Psoas muscle (tissue), 7 donors: ENCODE measurements at regions not wholly inside any gene's neighbourhood (a gene's known extent, or its start where the extent isn't known, plus 50 kb on each side); places are given as distances from the start of the nearest gene placed in this dataset.
"Not testable (repeated sequence)": the region's sequence is repeated elsewhere in the genome, so short reads cannot be mapped to it uniquely, and the experiment has no call there.

ENCODE experiments used
- ATAC-seq, 4 donors: fragments of 200-7000 bp; cut with Tn5 transposase; one replicate each; pipeline ENCODE4 v1.9.1; 2020; ENCODE audit warnings: moderate library complexity in 3 of 4, mild to moderate bottlenecking in 2 of 4
- DNase-seq, 2 donors: peaks; one replicate each; pipeline ENCODE4 v3.0.0-alpha.2; 2020
- H3K27ac ChIP-seq: fragments of 200-600 bp; one replicate; pipeline ENCODE4 v1.8.0; 2022
- H3K27me3 ChIP-seq, 3 donors: fragments of 200-600 bp in 1 of 3; one replicate each; pipeline versions ENCODE4 v1.6.1 to v1.8.0; 2013 to 2022; ENCODE audit warnings: low read length in 2 of 3, mild to moderate bottlenecking in 2 of 3, moderate library complexity in 1 of 3; ENCODE audit not compliant: insufficient read depth in 3 of 3
- H3K36me3 ChIP-seq, 2 donors: fragments of 200-600 bp in 1 of 2; one replicate each; pipeline versions ENCODE4 v1.6.1 to v1.8.0; 2013 to 2022; ENCODE audit warnings: low read depth in 1 of 2, mild to moderate bottlenecking in 1 of 2, moderate library complexity in 1 of 2; ENCODE audit not compliant: insufficient read depth in 1 of 2
- H3K4me1 ChIP-seq: fragments of 200-600 bp; one replicate; pipeline ENCODE4 v1.8.0; 2022
- H3K4me3 ChIP-seq: fragments of 200-600 bp; one replicate; pipeline ENCODE4 v1.8.0; 2022; ENCODE audit warnings: mild to moderate bottlenecking
- H3K9me3 ChIP-seq: fragments of 200-600 bp; one replicate; pipeline ENCODE4 v1.8.0; 2022
- CTCF ChIP-seq: fragments of 200-600 bp; IDR thresholded peaks from one replicate; pipeline ENCODE4 v1.8.0; 2022; ENCODE audit warnings: antibody characterized with exemption
- WGBS, 3 donors: extraction: QIAGEN DNeasy Blood & Tissue Kit; methylation state at CpG; one replicate each; pipeline versions ENCODE4 v1.1.6 to v1.1.7; 2013; 5-methylcytosine and 5-hydroxymethylcytosine counted together
- intact Hi-C, 2 donors: fragments of 100-400 bp; cut with DNase I; formaldehyde crosslinking; loops; one replicate each; pipeline versions ENCODE4 v1.11.0 to v1.14.2; 2022
- donor health status: healthy with polysubstance abuse.
- donor health status: DM: no; HTN: no; CAD: no; lungs with moderate emphysema.
- donor health status: Bipolar disorder and iron deficiency.
- donor health status: healthy.
- donor health status: DM: yes; HTN: yes; CAD: no.
- donor health status: DM: no; HTN: no; CAD: no.
- donor health status: DM: yes; HTN: yes; CAD: no.

DNA sequence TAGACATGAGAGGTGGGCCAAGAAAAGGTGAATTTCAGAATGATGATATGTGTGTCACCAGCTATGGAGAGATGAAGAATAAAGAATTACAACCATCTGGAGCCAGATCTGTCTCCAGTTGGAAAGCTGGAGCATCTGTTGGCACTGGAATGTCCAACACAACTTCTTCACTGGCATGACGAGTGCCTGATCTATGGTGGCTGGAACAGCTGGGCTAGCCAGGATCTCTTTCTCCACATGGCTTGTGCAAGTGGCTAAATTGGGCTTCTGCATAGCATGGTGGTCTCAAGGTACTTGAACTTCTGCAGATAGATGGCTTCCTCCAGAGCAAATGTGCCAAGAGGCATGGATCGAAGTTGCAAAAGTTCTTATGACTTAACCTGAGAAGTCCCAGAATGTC lies 256.1 kb upstream of the NCAM1 start:
- Histone ChIP-seq H3K36me3 (no peaks in the 10 kb centered on the region), H3K4me1 (no peaks in the 10 kb centered on the region), H3K27me3 (no peaks in the 10 kb centered on the region), H3K27ac (no peak overlapping the region), H3K9me3 (peaks cover 11% of the 10 kb centered on the region), H3K4me3 (no peak overlapping the region)
- ATAC-seq, result no peak
- intact Hi-C loops, result no loop called here
- TF ChIP-seq CTCF, result no peak
- no peak for DNase-seq
- WGBS, 3 donors, result 82 to 85% (median 84%) methylated on average over 2 of the region's 2 CpGs

DNA sequence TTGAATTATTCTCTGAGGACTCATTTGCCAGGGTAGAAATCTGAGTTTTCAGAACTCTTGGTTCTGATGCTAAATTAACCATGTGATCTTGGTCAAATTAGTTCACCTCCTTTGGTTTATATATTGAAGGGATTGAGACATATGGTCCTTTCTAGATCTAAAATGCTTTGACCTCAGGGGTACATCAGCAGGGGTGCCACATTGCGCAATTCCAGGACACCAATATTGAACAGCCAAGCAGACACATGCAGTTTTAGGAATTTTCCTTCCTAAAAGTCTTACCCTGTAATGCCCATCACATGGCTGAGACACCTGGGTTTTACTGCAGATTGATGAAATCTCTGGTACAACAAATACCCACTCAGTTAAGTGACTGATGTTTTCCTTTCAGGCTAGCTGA lies 254.4 kb upstream of the NCAM1 start:
- TF ChIP-seq CTCF, result no peak
- no peak for ATAC-seq
- no peak for DNase-seq
- 94 to 97% (median 96%) methylated on average over 1 of the region's 1 CpG for WGBS, 3 donors
- Histone ChIP-seq H3K27me3 (peaks cover 0 to 6% (median 0%) of the 10 kb centered on the region in 3 donors), H3K4me1 (no peaks in the 10 kb centered on the region), H3K9me3 (peaks cover 11% of the 10 kb centered on the region), H3K27ac (no peak overlapping the region), H3K4me3 (no peak overlapping the region), H3K36me3 (no peaks in the 10 kb centered on the region)
- intact Hi-C loops, result no loop called here

- DNase-seq, H3K4me1 ChIP-seq, intact Hi-C loops, H3K27me3 ChIP-seq, H3K27ac ChIP-seq, ATAC-seq, H3K4me3 ChIP-seq, H3K9me3 ChIP-seq, H3K36me3 ChIP-seq: not testable (repeated sequence)
- 90 to 95% (median 90%) methylated on average over 4 of the region's 4 CpGs for WGBS, 3 donors
These were observed 246.9 kb upstream of the NCAM1 start for GRCh38 chr11:112714340-112714739.

GRCh38 chr11:112715056-112715455 lies 246.2 kb upstream of the NCAM1 start:
- no peaks in the 10 kb centered on the region for H3K36me3 ChIP-seq
- TF ChIP-seq CTCF, result no peak
- peaks cover 0 to 6% (median 0%) of the 10 kb centered on the region in 3 donors for H3K27me3 ChIP-seq
- ATAC-seq, result no peak
- DNase-seq, result no peak
- H3K4me1 ChIP-seq, result no peaks in the 10 kb centered on the region
- no peak overlapping the region for H3K4me3 ChIP-seq
- H3K9me3 ChIP-seq, result no peaks in the 10 kb centered on the region
- 95 to 97% (median 96%) methylated on average over 2 of the region's 2 CpGs for WGBS, 3 donors
- intact Hi-C loops, result no loop called here
- H3K27ac ChIP-seq, result no peak overlapping the region

DNA sequence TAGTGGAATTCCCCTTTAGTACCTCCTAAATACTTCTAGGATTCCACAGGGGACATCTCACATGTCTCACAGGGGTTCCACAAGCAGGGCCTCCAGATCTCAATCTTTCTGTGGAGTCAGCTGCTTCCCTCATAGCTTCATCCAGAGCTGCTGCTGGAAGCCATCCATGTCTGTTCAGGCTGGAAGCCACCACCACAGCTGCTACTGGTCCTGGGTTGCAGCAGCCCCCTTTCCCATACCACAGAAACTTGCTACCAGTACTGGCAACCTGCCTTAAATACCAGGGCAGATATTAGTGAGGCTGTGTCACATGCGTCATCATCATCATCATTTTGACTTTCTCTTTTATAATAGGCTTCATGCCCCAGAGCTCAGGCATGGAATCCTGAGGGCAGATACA lies 242.7 kb upstream of the NCAM1 start:
- Histone ChIP-seq H3K4me1 (no peaks in the 10 kb centered on the region), H3K36me3 (no peaks in the 10 kb centered on the region), H3K9me3 (no peaks in the 10 kb centered on the region), H3K4me3 (no peak overlapping the region), H3K27me3 (no peaks in the 10 kb centered on the region), H3K27ac (no peak overlapping the region)
- peak in 1 of 2 donors; percentile 30 for DNase-seq
- WGBS, 3 donors, result 0 to 41% (median 38%) methylated on average over 1 of the region's 1 CpG
- intact Hi-C loops, result no loop called here
- no peak for TF ChIP-seq CTCF
- ATAC-seq, result peak in 3 of 4 donors; percentile 78 to 94 (median 84)
